Thymus (tissue), 11 donors: ENCODE measurements at regions not wholly inside any gene's neighbourhood (a gene's known extent, or its start where the extent isn't known, plus 50 kb on each side); places are given as distances from the start of the nearest gene placed in this dataset.

Experiments used
- DNase-seq, 9 donors: peaks; one replicate each; pipeline ENCODE4 v3.0.0-alpha.2; 2013; ENCODE audit warnings: low spot score in 9 of 9, low read depth in 6 of 9, missing footprints in 1 of 9
- H3K27ac ChIP-seq, 2 donors: one replicate each; pipeline ENCODE4 v1.5.1; 2013; ENCODE audit warnings: control low read depth in 1 of 2, low read depth in 1 of 2, low read length in 1 of 2, mild to moderate bottlenecking in 1 of 2, moderate library complexity in 1 of 2
- H3K27me3 ChIP-seq, 2 donors: one replicate each; pipeline ENCODE4 v1.5.1; 2013; ENCODE audit warnings: low read length in 1 of 2; ENCODE audit not compliant: control insufficient read depth in 2 of 2, insufficient read depth in 1 of 2
- H3K36me3 ChIP-seq, 2 donors: one replicate each; pipeline ENCODE4 v1.5.1; 2013; ENCODE audit warnings: low read length in 1 of 2, mild to moderate bottlenecking in 1 of 2, moderate library complexity in 1 of 2; ENCODE audit not compliant: control insufficient read depth in 2 of 2, insufficient read depth in 2 of 2
- H3K4me1 ChIP-seq, 2 donors: one replicate each; pipeline ENCODE4 v1.5.1; 2013; ENCODE audit warnings: low read length in 2 of 2; ENCODE audit not compliant: control insufficient read depth in 2 of 2, insufficient read depth in 2 of 2
- H3K4me3 ChIP-seq, 2 donors: one replicate each; pipeline ENCODE4 v1.5.1; 2013; ENCODE audit warnings: low read length in 2 of 2, control low read depth in 1 of 2, mild to moderate bottlenecking in 1 of 2
- H3K9me3 ChIP-seq, 2 donors: one replicate each; pipeline ENCODE4 v1.5.1; 2013; ENCODE audit warnings: low read length in 1 of 2, mild to moderate bottlenecking in 1 of 2; ENCODE audit not compliant: control insufficient read depth in 2 of 2, insufficient read depth in 1 of 2
- WGBS: extraction: QIAGEN DNeasy Blood & Tissue Kit; methylation state at CpG from one replicate; pipeline ENCODE4 v1.1.7; 2013; 5-methylcytosine and 5-hydroxymethylcytosine counted together
- donor health status: healthy.

GRCh38 chr11:111157571-111157970 is 88.0 kb upstream of the POU2AF2 start:
- Histone ChIP-seq H3K27ac (no peak overlapping the region), H3K4me1 (no peaks in the 10 kb centered on the region), H3K9me3 (no peaks in the 10 kb centered on the region), H3K27me3 (no peaks in the 10 kb centered on the region), H3K4me3 (no peak overlapping the region), H3K36me3 (no peaks in the 10 kb centered on the region)
- DNase-seq = no peak
- 96% methylated on average over 11 of the region's 11 CpGs for WGBS

- no peak overlapping the region for H3K27ac ChIP-seq
- no peaks in the 10 kb centered on the region for H3K36me3 ChIP-seq
- DNase-seq = no peak
- H3K27me3 ChIP-seq = no peaks in the 10 kb centered on the region
- WGBS = 96% methylated on average over 2 of the region's 2 CpGs
- no peaks in the 10 kb centered on the region for H3K9me3 ChIP-seq
- no peak overlapping the region for H3K4me3 ChIP-seq
- no peaks in the 10 kb centered on the region for H3K4me1 ChIP-seq
Measured at GRCh38 chr11:111155021-111155420, 90.5 kb upstream of the POU2AF2 start.

GRCh38 chr11:111153194-111153593 is 92.3 kb upstream of the POU2AF2 start:
- Histone ChIP-seq H3K36me3 (no peaks in the 10 kb centered on the region), H3K4me1 (no peaks in the 10 kb centered on the region), H3K9me3 (no peaks in the 10 kb centered on the region), H3K27me3 (no peaks in the 10 kb centered on the region), H3K27ac (no peak overlapping the region), H3K4me3 (no peak overlapping the region)
- DNase-seq = no peak
- 97% methylated on average over 2 of the region's 2 CpGs for WGBS

GRCh38 chr11:111148953-111149352 is 96.6 kb upstream of the POU2AF2 start:
- Histone ChIP-seq H3K27ac (no peak overlapping the region), H3K27me3 (no peaks in the 10 kb centered on the region)
- DNase-seq = no peak

GRCh38 chr11:111148121-111148520 is 97.4 kb upstream of the POU2AF2 start:
- WGBS = 91% methylated on average over 3 of the region's 3 CpGs
- Histone ChIP-seq H3K9me3 (no peaks in the 10 kb centered on the region), H3K36me3 (no peaks in the 10 kb centered on the region), H3K27me3 (no peaks in the 10 kb centered on the region), H3K4me3 (no peak overlapping the region), H3K4me1 (no peaks in the 10 kb centered on the region), H3K27ac (no peak overlapping the region)
- no peak for DNase-seq

More at GRCh38 chr11:111148953-111149352, 96.6 kb upstream of the POU2AF2 start:
- Histone ChIP-seq H3K4me3 (no peak overlapping the region), H3K4me1 (no peaks in the 10 kb centered on the region), H3K9me3 (no peaks in the 10 kb centered on the region), H3K36me3 (no peaks in the 10 kb centered on the region)

GRCh38 chr11:111137846-111138245 is 107.7 kb upstream of the POU2AF2 start:
- H3K4me1 ChIP-seq = no peaks in the 10 kb centered on the region
- H3K9me3 ChIP-seq = no peaks in the 10 kb centered on the region
- H3K27ac ChIP-seq = no peak overlapping the region
- no peaks in the 10 kb centered on the region for H3K36me3 ChIP-seq
- no peak overlapping the region for H3K4me3 ChIP-seq
- DNase-seq = no peak
- 88% methylated on average over 1 of the region's 1 CpG for WGBS
- H3K27me3 ChIP-seq = no peaks in the 10 kb centered on the region

GRCh38 chr11:111135778-111136570 is 109.6 kb upstream of the POU2AF2 start:
- H3K36me3 ChIP-seq = no peaks in the 10 kb centered on the region
- WGBS = 95% methylated on average over 11 of the region's 11 CpGs

GRCh38 chr11:111135101-111135500 is 110.4 kb upstream of the POU2AF2 start:
- H3K9me3 ChIP-seq = no peaks in the 10 kb centered on the region
- H3K36me3 ChIP-seq = no peaks in the 10 kb centered on the region
- H3K4me1 ChIP-seq = no peaks in the 10 kb centered on the region
- no peak overlapping the region for H3K27ac ChIP-seq
- H3K4me3 ChIP-seq = no peak overlapping the region
- H3K27me3 ChIP-seq = no peaks in the 10 kb centered on the region
- WGBS = 97% methylated on average over 2 of the region's 2 CpGs
- no peak for DNase-seq

More at GRCh38 chr11:111135778-111136570, 109.6 kb upstream of the POU2AF2 start:
- Histone ChIP-seq H3K27me3 (no peaks in the 10 kb centered on the region), H3K9me3 (no peaks in the 10 kb centered on the region), H3K4me1 (no peaks in the 10 kb centered on the region), H3K4me3 (no peak overlapping the region), H3K27ac (no peak overlapping the region)
- no peak for DNase-seq

GRCh38 chr11:111128076-111128870 is 117.3 kb upstream of the POU2AF2 start:
- Histone ChIP-seq H3K4me3 (no peak overlapping the region), H3K36me3 (no peaks in the 10 kb centered on the region), H3K27ac (no peak overlapping the region), H3K9me3 (no peaks in the 10 kb centered on the region), H3K4me1 (no peaks in the 10 kb centered on the region), H3K27me3 (no peaks in the 10 kb centered on the region)
- 90% methylated on average over 3 of the region's 3 CpGs for WGBS
- no peak for DNase-seq
